Astrocyte of the cerebellum (primary cell): ENCODE measurements at regions not wholly inside any gene's neighbourhood (a gene's known extent, or its start where the extent isn't known, plus 50 kb on each side); places are given as distances from the start of the nearest gene placed in this dataset.

ENCODE experiments used
- DNase-seq: peaks from one replicate; pipeline ENCODE4 v3.0.0-alpha.2; 2011; ENCODE audit warnings: low read depth
- H3K4me3 ChIP-seq: 2 replicates; pipeline ENCODE4 v1.5.1; 2011; ENCODE audit warnings: mild to moderate bottlenecking, low read depth, low read length, moderate library complexity
- CTCF ChIP-seq: IDR thresholded peaks from 2 replicates; pipeline ENCODE4 v1.5.1; 2012; ENCODE audit warnings: low read length, low read depth, moderate library complexity, mild to moderate bottlenecking; ENCODE audit errors: missing control alignments
- in situ Hi-C: cut with HindIII; loops from 2 replicates; pipeline ENCODE4 v1.10.0; 2017; ENCODE audit warnings: low sequenced_read_pairs

GRCh38 chr3:25940935-25941334 lies 151.0 kb downstream of the OXSM start:
- in situ Hi-C loops, result no loop called here
- no peak for DNase-seq
- TF ChIP-seq CTCF, result no peak
- H3K4me3 ChIP-seq, result no peak overlapping the region

GRCh38 chr3:25944329-25944728 lies 154.4 kb downstream of the OXSM start:
- TF ChIP-seq CTCF, result no peak
- no peak for DNase-seq
- H3K4me3 ChIP-seq, result no peak overlapping the region
- in situ Hi-C loops, result no loop called here

GRCh38 chr3:25945366-25945765 lies 155.5 kb downstream of the OXSM start:
- in situ Hi-C loops, result no loop called here
- no peak for DNase-seq
- no peak for TF ChIP-seq CTCF
- no peak overlapping the region for H3K4me3 ChIP-seq

- H3K4me3 ChIP-seq, result no peak overlapping the region
Observed at GRCh38 chr3:25945836-25946235, 155.9 kb downstream of the OXSM start.

GRCh38 chr3:25952133-25952532 lies 162.2 kb downstream of the OXSM start:
- no peak for TF ChIP-seq CTCF
- no peak overlapping the region for H3K4me3 ChIP-seq
- in situ Hi-C loops, result no loop called here
- no peak for DNase-seq

More at GRCh38 chr3:25945836-25946235, 155.9 kb downstream of the OXSM start:
- in situ Hi-C loops, result no loop called here
- TF ChIP-seq CTCF, result no peak
- DNase-seq, result no peak

GRCh38 chr3:25957026-25957425 lies 167.1 kb downstream of the OXSM start:
- no peak for DNase-seq
- no peak overlapping the region for H3K4me3 ChIP-seq
- in situ Hi-C loops, result no loop called here
- TF ChIP-seq CTCF, result no peak

GRCh38 chr3:25960776-25961175 lies 170.9 kb downstream of the OXSM start:
- TF ChIP-seq CTCF, result no peak
- no peak overlapping the region for H3K4me3 ChIP-seq
- no peak for DNase-seq
- in situ Hi-C loops, result no loop called here
